ENCODE measurements at regions not wholly inside any gene's neighbourhood (a gene's known extent, or its start where the extent isn't known, plus 50 kb on each side); places are given as distances from the start of the nearest gene placed in this dataset.

DNA sequence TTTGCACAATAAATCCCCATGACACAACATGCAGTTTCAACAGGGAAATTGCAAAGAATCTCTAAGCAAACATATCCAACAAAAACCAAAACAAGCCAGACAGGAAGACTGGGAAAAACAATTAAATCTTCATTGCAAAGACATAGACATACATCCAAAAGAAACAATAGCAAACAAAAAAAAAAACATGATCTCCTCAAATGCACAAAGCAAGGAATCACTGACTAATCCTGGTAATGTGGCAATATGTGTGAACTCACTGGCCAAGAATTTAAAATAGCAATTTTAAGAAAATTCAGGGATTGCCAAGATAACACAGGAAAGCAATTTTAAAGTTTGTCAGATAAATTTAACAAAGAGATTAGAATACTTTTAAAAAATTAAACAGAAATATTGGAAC is 520.1 kb upstream of the SMC2 start:
- H3K27ac ChIP-seq (ENCODE audit: low read depth in 1 of 2, low read length in 2 of 2): no peak overlapping the region
- no peak overlapping the region for H3K4me2 ChIP-seq (replicated peaks; ENCODE audit: extremely low read depth, low read length, poor library complexity, severe bottlenecking)
- H3K4me3 Mint-ChIP-seq: no peak overlapping the region
- no peaks in the 10 kb centered on the region for H4K20me1 ChIP-seq (ENCODE audit: insufficient read depth, low read length)
- H3K27me3 ChIP-seq (ENCODE audit: control insufficient read depth in 2 of 2, insufficient read depth in 2 of 2, low read length in 2 of 2): no peaks in the 10 kb centered on the region
- H3K79me2 ChIP-seq (ENCODE audit: insufficient read depth, low read length): no peaks in the 10 kb centered on the region
- no peak overlapping the region for H3K27ac Mint-ChIP-seq
- H3K4me1 Mint-ChIP-seq: no peaks in the 10 kb centered on the region
- no peak overlapping the region for H2AFZ ChIP-seq (ENCODE audit: insufficient read depth, low read depth, low read length, poor library complexity, severe bottlenecking)
- H3K4me1 ChIP-seq (ENCODE audit: control insufficient read depth in 1 of 2, insufficient read depth in 2 of 2, low read length in 2 of 2): no peaks in the 10 kb centered on the region
- DNase-seq: no peak
- no peak overlapping the region for H3K9ac ChIP-seq (ENCODE audit: insufficient read depth, low read length, poor library complexity, severe bottlenecking)
- H3K27me3 Mint-ChIP-seq (ENCODE audit: low read depth in 3 of 3): no peaks in the 10 kb centered on the region
- H3K4me3 ChIP-seq (replicated peaks in 1 of 3; ENCODE audit: low read depth in 2 of 3, low read length in 3 of 3): no peak overlapping the region
- peaks cover 0 to 4% of the 10 kb centered on the region in 2 donors for H3K9me3 ChIP-seq (replicated peaks in 1 of 2; ENCODE audit: control insufficient read depth in 1 of 2, insufficient read depth in 1 of 2, low read length in 2 of 2)
- H3K9me3 Mint-ChIP-seq: peaks cover under 1 to 17% (median 8%) of the 10 kb centered on the region in 7 donors
- no peaks in the 10 kb centered on the region for H3K36me3 ChIP-seq (replicated peaks in 1 of 2; ENCODE audit: control insufficient read depth in 1 of 2, insufficient read depth in 2 of 2, low read length in 2 of 2)
- TF ChIP-seq, protein P1, sequence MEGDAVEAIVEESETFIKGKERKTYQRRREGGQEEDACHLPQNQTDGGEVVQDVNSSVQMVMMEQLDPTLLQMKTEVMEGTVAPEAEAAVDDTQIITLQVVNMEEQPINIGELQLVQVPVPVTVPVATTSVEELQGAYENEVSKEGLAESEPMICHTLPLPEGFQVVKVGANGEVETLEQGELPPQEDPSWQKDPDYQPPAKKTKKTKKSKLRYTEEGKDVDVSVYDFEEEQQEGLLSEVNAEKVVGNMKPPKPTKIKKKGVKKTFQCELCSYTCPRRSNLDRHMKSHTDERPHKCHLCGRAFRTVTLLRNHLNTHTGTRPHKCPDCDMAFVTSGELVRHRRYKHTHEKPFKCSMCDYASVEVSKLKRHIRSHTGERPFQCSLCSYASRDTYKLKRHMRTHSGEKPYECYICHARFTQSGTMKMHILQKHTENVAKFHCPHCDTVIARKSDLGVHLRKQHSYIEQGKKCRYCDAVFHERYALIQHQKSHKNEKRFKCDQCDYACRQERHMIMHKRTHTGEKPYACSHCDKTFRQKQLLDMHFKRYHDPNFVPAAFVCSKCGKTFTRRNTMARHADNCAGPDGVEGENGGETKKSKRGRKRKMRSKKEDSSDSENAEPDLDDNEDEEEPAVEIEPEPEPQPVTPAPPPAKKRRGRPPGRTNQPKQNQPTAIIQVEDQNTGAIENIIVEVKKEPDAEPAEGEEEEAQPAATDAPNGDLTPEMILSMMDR (IDR thresholded peaks at IDR 0.05): no peak
- H3K36me3 Mint-ChIP-seq: no peaks in the 10 kb centered on the region
- intact Hi-C loops (cut with micrococcal nuclease): no loop called here

DNA sequence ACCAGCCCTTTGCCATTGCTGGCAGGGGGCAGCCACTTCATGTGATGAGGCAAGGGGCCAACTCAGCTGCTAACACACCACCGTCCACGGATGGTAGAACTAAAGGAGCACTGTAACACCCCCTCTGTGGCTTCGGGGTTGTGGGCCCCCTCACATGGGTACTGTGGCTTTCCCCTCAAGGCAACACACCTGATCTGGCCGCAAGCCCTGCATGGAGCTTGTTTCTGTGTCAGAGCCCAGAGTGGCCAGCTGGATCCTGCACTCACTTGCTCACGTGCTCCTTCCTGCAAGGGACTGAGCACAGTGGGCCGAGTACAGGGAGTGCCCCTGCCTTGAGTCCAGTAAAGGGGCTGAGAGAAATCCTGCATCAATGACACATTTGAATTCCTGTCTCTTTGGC is 507.4 kb upstream of the SMC2 start:
- Histone ChIP-seq H3K4me3 (replicated peaks in 1 of 3; ENCODE audit: low read depth in 2 of 3, low read length in 3 of 3) (no peak overlapping the region), H3K9ac (ENCODE audit: insufficient read depth, low read length, poor library complexity, severe bottlenecking) (no peak overlapping the region), H3K27me3 (ENCODE audit: control insufficient read depth in 2 of 2, insufficient read depth in 2 of 2, low read length in 2 of 2) (no peaks in the 10 kb centered on the region), H4K20me1 (ENCODE audit: insufficient read depth, low read length) (no peaks in the 10 kb centered on the region), H2AFZ (ENCODE audit: insufficient read depth, low read depth, low read length, poor library complexity, severe bottlenecking) (no peak overlapping the region), H3K4me2 (replicated peaks; ENCODE audit: extremely low read depth, low read length, poor library complexity, severe bottlenecking) (no peak overlapping the region), H3K79me2 (ENCODE audit: insufficient read depth, low read length) (no peaks in the 10 kb centered on the region), H3K36me3 (replicated peaks in 1 of 2; ENCODE audit: control insufficient read depth in 1 of 2, insufficient read depth in 2 of 2, low read length in 2 of 2) (no peaks in the 10 kb centered on the region), H3K4me1 (ENCODE audit: control insufficient read depth in 1 of 2, insufficient read depth in 2 of 2, low read length in 2 of 2) (no peaks in the 10 kb centered on the region), H3K9me3 (replicated peaks in 1 of 2; ENCODE audit: control insufficient read depth in 1 of 2, insufficient read depth in 1 of 2, low read length in 2 of 2) (peaks cover 13 to 16% of the 10 kb centered on the region in 2 donors), H3K27ac (ENCODE audit: low read depth in 1 of 2, low read length in 2 of 2) (no peak overlapping the region)
- TF ChIP-seq, protein P1 (IDR thresholded peaks at IDR 0.05): no peak
- Mint-ChIP-seq H3K4me1 (no peaks in the 10 kb centered on the region), H3K9me3 (peaks cover 1 to 21% (median 10%) of the 10 kb centered on the region in 7 donors), H3K27me3 (ENCODE audit: low read depth in 3 of 3) (no peaks in the 10 kb centered on the region), H3K36me3 (no peaks in the 10 kb centered on the region), H3K27ac (peak overlapping the region in 1 of 7 donors; percentile 7), H3K4me3 (no peak overlapping the region)
- 90% methylated on average over 5 of the region's 6 CpGs for WGBS (ENCODE audit: insufficient coverage)
- no peak for DNase-seq
- intact Hi-C loops (cut with micrococcal nuclease): no loop called here
